ENCODE measurements at regions not wholly inside any gene's neighbourhood (a gene's known extent, or its start where the extent isn't known, plus 50 kb on each side); places are given as distances from the start of the nearest gene placed in this dataset.
"Not testable (repeated sequence)": the region's sequence is repeated elsewhere in the genome, so short reads cannot be mapped to it uniquely, and the experiment has no call there.

DNA sequence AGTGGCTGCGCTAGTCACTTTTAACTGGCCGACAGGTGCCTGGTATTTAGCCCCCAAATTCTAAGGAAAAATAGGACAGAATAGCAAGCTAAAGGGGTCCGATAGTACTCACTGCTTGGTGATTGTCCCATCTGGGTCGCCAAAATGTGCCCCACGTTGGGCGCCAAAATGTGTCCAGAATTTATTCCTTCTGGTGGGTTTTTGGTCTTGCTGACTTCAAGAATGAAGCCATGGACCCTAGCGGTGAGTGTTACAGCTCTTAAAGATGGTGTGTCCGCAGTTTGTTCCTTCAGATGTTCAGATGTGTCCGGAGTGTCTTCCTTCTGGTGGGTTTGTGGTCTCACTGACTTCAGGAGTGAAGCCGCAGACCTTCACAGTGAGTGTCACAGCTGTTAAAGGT is 144.8 kb upstream of the XIRP2 start:
- DNase-seq (ENCODE audit: low read depth), result not testable (repeated sequence)

DNA sequence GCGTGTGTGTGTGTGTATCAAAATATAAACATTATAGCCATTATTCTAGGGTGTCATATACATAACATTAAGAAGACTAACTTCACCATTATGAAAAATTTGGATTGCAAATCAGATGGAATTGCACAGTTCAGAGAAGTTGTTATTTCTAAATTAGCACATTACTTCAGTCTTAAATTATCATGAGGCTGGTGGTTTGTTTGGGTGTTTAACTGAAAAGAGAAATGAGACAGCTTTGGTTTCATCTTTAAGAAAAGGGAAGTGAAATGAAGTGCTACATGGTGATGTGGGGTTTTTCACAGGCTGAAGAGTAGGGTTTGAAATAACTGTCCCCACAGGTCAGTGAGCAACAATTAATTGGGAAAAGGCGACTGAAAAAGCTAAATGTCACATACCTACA is 161.2 kb upstream of the XIRP2 start:
- no peak for DNase-seq (ENCODE audit: low read depth)

GRCh38 chr2:166725927-166726924 is 162.1 kb upstream of the XIRP2 start:
- no peak for DNase-seq (ENCODE audit: low read depth)

- DNase-seq (ENCODE audit: low read depth), result no peak
Observed at GRCh38 chr2:166716968-166717367, 171.3 kb upstream of the XIRP2 start.

DNA sequence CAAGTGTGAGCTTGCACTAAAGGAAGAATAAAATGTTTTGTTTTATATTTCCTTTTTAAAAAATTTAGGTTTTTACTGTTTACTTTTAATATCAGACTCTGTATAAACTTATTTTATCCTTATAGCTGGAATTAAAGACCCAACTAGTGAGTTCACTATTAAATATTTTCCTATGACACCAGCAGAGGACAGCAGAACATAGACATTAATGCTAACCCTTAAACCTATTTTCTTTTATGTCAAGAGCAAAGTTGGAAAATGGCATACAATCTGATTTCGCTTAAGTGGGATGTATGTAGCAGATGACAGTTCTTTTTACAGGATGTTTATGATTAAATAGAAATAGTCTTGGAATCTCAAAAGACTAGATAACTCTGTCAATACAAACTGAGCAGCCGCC is 188.2 kb upstream of the XIRP2 start:
- DNase-seq (ENCODE audit: low read depth), result peak; percentile 0

DNA sequence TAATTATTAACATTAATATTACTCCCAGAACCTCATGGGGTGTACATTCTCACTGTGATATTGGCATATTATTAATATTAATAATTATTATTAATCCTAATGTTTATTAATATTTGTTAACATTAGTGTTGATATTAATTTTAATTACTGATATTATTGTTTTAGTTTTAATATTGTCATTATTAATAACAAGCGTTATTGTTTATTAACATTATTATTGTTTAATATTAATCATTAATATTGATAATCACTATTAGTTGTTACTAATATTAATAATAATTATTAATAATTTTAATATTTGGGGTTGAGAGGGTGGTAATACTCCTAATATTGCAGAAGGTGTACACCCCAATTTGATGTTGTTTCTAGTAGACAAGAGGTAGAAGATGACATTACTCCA is 193.1 kb upstream of the XIRP2 start:
- no peak for DNase-seq (ENCODE audit: low read depth)

DNA sequence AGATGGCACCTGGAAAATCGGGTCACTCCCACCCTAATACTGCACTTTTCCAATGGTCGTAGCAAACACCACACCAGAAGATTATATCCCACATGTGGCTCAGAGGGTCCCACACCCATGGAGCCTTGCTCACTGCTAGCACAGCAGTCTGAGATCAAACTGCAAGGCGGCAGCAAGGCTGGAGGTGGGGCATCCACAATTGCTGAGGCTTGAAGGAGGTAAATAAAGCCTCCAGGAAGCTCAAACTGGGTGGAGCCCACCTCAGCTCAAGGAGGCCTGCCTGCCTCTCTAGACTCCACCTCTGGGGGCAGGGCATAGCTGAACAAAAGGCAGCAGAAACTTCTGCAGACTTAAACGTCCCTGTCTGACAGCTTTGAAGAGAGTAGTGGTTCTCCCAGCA is 192.0 kb upstream of the SCN7A start:
- not testable (repeated sequence) for DNase-seq (ENCODE audit: low read depth)

GRCh38 chr2:166677996-166678395 is 183.9 kb upstream of the SCN7A start:
- DNase-seq (ENCODE audit: low read depth), result no peak

GRCh38 chr2:166676716-166677115 is 182.7 kb upstream of the SCN7A start:
- no peak for DNase-seq (ENCODE audit: low read depth)

DNA sequence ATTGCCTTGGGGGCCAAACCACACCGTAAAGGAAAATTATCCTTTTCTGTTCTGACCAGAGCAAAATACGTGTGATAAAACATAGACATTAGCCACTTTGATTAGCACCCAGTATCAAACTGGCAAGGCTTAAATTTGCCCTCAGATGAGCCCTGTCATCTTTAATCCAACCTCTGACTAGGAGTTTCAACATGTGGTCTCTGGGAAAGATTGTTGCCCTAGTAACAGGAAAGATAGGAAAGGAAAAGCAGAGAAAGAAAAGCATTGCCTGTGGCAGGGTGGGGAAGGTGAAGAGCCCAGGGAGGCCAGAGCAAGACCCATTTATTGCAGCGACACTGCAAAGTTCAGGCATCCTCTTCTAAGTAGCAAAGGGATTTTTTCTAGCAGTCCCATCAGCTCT is 181.5 kb upstream of the SCN7A start:
- no peak for DNase-seq (ENCODE audit: low read depth)

GRCh38 chr2:166673986-166674385 is 179.9 kb upstream of the SCN7A start:
- no peak for DNase-seq (ENCODE audit: low read depth)

DNA sequence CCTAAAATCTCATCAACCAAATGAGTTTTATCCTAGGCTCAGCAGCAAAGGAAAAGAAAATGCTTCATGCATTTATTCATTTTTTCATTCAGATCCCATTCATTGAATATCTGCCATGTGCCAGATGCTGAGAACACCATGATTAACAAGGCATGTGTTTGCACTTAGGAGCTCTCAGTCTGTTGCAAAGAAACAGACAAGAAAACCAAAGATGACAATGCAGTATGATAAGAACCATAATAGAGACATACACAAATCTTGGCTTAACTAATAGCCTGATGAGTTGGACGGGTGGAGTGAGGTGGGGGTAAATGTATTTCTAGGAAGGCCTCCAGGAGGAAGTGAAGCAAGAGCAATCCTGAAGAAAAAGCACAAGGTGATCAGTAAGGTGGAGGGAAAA is 177.8 kb upstream of the SCN7A start:
- DNase-seq (ENCODE audit: low read depth), result no peak

- no peak for DNase-seq (ENCODE audit: low read depth)
Observed at GRCh38 chr2:166671235-166671634, 177.2 kb upstream of the SCN7A start.

DNA sequence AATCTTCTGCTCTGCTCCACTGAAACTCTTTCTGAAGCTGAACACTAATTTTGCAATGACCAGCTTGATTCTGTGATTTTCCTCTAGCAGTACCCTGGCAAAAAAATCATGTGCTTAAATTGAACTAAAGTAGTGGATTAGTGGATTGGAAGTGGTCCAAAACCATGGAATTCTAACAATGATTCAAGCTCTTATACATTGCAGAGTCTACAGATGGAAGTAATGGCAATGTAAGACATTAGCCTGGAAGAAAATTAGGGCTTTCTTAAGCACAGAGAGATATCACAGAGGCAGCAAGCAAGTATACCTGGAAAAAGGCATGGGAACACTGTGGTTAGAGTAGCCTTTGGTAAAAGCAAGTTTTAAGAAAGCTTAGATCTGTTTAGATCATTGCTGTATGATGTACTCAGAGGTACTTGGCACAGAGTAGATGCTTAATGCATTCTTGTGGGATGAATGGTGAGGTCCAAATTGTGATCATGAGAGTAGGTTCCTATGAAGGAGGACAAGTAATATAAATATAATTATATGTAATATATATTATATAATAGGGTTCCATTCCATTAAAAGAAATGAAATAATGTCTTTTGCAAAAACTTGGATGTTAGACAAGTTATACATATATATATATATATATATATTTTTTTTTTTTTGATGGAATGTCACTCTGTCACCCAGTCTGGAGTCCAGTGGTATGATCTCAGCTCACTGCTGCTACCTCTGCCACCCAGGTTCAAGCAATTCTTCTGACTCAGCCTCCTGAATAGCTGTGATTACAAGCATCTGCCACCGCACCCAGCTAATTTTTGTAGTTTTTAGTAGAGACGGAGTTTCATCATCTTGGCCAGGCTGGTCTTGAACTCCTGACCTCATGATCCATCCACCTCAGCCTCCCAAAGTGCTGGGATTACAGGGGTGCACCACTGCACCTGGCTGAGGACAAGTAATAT is 172.2 kb upstream of the SCN7A start:
- DNase-seq (ENCODE audit: low read depth), result peak; percentile 45

GRCh38 chr2:166661824-166662223 is 167.8 kb upstream of the SCN7A start:
- no peak for DNase-seq (ENCODE audit: low read depth)

GRCh38 chr2:166661391-166661790 is 167.3 kb upstream of the SCN7A start:
- DNase-seq (ENCODE audit: low read depth), result no peak

DNA sequence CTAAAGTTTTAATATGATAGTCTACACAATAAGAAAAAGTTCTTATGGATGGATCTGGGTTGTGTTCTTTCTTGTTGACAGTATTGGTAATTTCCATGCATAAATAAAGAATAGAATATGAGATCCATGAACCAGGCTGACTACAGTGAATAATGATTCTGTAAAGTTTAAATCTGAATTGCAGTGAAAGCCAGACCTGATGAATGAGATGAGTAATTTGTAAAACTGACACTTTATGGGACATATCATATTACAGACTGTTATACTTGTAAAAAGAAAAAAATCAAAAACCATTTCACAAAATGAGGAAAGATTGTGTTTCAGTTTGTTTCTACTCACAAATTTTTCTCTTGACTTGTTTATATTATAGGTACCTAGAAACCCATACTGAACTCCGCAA is 164.9 kb upstream of the SCN7A start:
- DNase-seq (ENCODE audit: low read depth), result no peak

DNA sequence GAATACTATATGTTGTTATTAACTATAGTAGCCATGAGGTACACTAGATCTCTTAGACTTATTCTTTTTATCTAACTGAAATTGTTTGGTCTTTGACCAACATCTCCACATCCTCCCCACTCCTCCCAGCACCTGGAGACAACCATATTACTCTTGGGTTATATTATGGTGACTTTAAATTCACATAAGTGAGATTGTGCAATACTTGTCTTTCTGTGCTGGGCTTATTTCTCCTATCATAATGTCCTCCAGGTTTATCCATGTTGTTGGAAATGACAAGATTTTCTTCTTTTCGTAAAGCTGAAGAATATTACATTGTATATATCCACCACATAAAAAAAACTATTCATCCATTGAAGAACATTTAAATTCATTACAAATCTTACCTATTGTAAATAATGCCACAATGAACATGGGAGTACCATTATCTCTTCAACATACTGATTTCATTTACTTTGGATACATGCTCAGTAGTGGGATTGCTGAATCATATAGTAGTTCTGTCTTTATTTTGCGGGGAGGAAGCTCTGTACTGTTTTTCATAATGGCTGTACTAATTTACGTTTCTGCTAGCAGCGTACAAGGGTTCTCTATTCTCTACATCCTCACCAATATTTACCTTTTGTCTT is 159.2 kb upstream of the SCN7A start:
- DNase-seq (ENCODE audit: low read depth), result no peak

DNA sequence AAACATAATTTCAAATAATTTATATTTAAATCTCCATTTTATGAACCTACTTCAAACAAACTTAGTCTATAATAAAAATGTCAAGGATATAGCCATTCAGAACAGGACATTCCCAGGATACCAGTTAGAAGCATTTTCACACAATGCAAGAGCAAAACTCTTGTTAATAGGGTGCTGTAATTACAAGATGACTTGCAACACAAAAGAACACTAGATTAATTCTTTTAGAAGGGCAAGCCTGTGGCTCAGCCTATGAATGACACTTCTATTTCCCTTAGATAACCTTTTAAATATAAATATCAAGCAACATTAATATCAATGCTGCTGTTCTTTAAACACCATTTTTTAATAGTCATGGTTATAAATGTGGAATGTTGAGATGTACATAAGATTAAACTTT is 157.9 kb upstream of the SCN7A start:
- no peak for DNase-seq (ENCODE audit: low read depth)

DNA sequence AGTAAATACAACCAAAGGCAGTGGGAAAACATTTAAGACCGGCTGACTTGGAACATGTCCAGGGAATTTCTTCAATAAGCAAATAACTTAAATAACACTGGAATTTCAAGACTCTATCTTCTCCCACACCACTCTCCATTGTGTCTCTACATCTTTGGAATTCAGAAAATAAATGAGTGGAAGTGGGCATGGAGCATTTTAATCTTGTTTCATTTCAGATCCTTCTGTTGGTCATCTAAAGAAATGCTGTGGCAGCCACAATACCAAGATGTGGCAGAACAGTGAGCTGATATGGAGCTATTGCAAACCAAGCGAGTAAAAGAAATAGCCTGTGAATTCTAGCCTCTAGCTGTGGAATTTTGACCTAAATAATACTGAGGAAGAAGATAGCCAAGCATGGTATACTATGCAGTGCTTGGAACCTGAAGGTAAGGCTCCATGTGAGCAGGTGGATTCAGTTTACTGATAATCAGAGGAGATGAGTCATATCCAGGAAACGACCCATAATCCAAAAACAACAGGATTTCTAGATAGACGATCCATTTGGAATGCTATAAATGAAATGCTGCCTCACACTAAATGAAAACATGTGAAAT is 157.1 kb upstream of the SCN7A start:
- DNase-seq (ENCODE audit: low read depth), result peak; percentile 31

- DNase-seq (ENCODE audit: low read depth), result no peak
Observed at GRCh38 chr2:166647935-166648334, 153.9 kb upstream of the SCN7A start.

GRCh38 chr2:166643980-166644379 is 149.9 kb upstream of the SCN7A start:
- no peak for DNase-seq (ENCODE audit: low read depth)

All from fibroblast of the conjunctiva (primary cell).